Natural killer cell (primary cell): ENCODE measurements at regions not wholly inside any gene's neighbourhood (a gene's known extent, or its start where the extent isn't known, plus 50 kb on each side); places are given as distances from the start of the nearest gene placed in this dataset.

ENCODE experiments used
- ATAC-seq, 3 donors: fragments of 150-1000 bp in 2 of 3; fragments of 200-7000 bp in 1 of 3; cut with Tn5 transposase; 1 replicate in 1 of 3; 2 replicates in 2 of 3; pipeline ENCODE4 v1.10.0; 2021; ENCODE audit warnings: mild to moderate bottlenecking in 2 of 3, moderate library complexity in 2 of 3
- DNase-seq, 2 donors: peaks; one replicate each; pipeline versions ENCODE4 v3.0.0 to v3.0.0-alpha.2; 2013 to 2021; ENCODE audit warnings: mixed read lengths in 1 of 2
- H3K27ac ChIP-seq: one replicate; pipeline ENCODE4 v1.5.1; 2013; ENCODE audit warnings: mild to moderate bottlenecking, low read length
- H3K27me3 ChIP-seq: one replicate; pipeline ENCODE4 v1.6.1; 2013; ENCODE audit warnings: low read length; ENCODE audit not compliant: control insufficient read depth, insufficient read depth
- H3K36me3 ChIP-seq: one replicate; pipeline ENCODE4 v1.6.1; 2013; ENCODE audit warnings: low read length; ENCODE audit not compliant: control insufficient read depth, insufficient read depth
- H3K4me1 ChIP-seq: one replicate; pipeline ENCODE4 v1.6.1; 2013; ENCODE audit warnings: low read length; ENCODE audit not compliant: control insufficient read depth, insufficient read depth
- H3K4me3 ChIP-seq: one replicate; pipeline ENCODE4 v1.5.1; 2013; ENCODE audit warnings: low read length
- H3K9me3 ChIP-seq: one replicate; pipeline ENCODE4 v1.6.1; 2013; ENCODE audit warnings: low read length; ENCODE audit not compliant: control insufficient read depth, insufficient read depth
- H3K27ac Mint-ChIP-seq, 2 donors: one replicate each; pipeline ENCODE4 v1.8.0; 2022; ENCODE audit warnings: mild to moderate bottlenecking in 2 of 2, mixed read lengths in 2 of 2, moderate library complexity in 1 of 2
- H3K27me3 Mint-ChIP-seq, 2 donors: one replicate each; pipeline ENCODE4 v1.8.0; 2022; ENCODE audit warnings: low read depth in 2 of 2, mixed read lengths in 2 of 2
- H3K36me3 Mint-ChIP-seq: one replicate; pipeline ENCODE4 v1.8.0; 2022; ENCODE audit warnings: mixed read lengths
- H3K4me1 Mint-ChIP-seq, 2 donors: one replicate each; pipeline ENCODE4 v1.8.0; 2022; ENCODE audit warnings: mixed read lengths in 2 of 2
- H3K4me3 Mint-ChIP-seq: one replicate; pipeline ENCODE4 v1.8.0; 2022; ENCODE audit warnings: mild to moderate bottlenecking, moderate library complexity, mixed read lengths
- H3K9me3 Mint-ChIP-seq, 2 donors: one replicate each; pipeline ENCODE4 v1.8.0; 2022; ENCODE audit warnings: mixed read lengths in 2 of 2
- CTCF ChIP-seq: fragments of 200-600 bp; IDR thresholded peaks from one replicate; pipeline ENCODE4 v1.8.0; 2022; ENCODE audit warnings: antibody characterized with exemption
- WGBS: methylation state at CpG from one replicate; pipeline ENCODE4 v1.1.7; 2013; ENCODE audit warnings: missing lambda C conversion rate; ENCODE audit not compliant: insufficient coverage; 5-methylcytosine and 5-hydroxymethylcytosine counted together
- intact Hi-C: fragments of 100-400 bp; cut with micrococcal nuclease; formaldehyde crosslinking; loops from one replicate; pipeline ENCODE4 v1.14.2; 2022

- Histone ChIP-seq H3K27me3 (no peaks in the 10 kb centered on the region), H3K4me3 (no peak overlapping the region), H3K4me1 (peaks cover 3% of the 10 kb centered on the region), H3K9me3 (no peaks in the 10 kb centered on the region), H3K27ac (no peak overlapping the region), H3K36me3 (no peaks in the 10 kb centered on the region)
- 87% methylated on average over 6 of the region's 6 CpGs for WGBS
- Mint-ChIP-seq H3K27ac (no peak overlapping the region), H3K4me1 (peaks cover 8 to 17% of the 10 kb centered on the region in 2 donors), H3K9me3 (no peaks in the 10 kb centered on the region), H3K4me3 (no peak overlapping the region), H3K27me3 (peaks cover 0 to 9% of the 10 kb centered on the region in 2 donors), H3K36me3 (no peaks in the 10 kb centered on the region)
- intact Hi-C loops, result no loop called here
- no peak for ATAC-seq
- no peak for DNase-seq
- no peak for TF ChIP-seq CTCF
Measured at GRCh38 chr5:82622711-82623514, 344.8 kb upstream of the RPS23 start.

- no peak overlapping the region for H3K27ac ChIP-seq
- no peak overlapping the region for H3K4me3 ChIP-seq
- 89% methylated on average over 3 of the region's 4 CpGs for WGBS
- Mint-ChIP-seq H3K36me3 (no peaks in the 10 kb centered on the region), H3K27ac (no peak overlapping the region), H3K27me3 (peaks cover 0 to 9% of the 10 kb centered on the region in 2 donors), H3K4me1 (peaks cover 8 to 17% of the 10 kb centered on the region in 2 donors), H3K9me3 (no peaks in the 10 kb centered on the region), H3K4me3 (no peak overlapping the region)
- no peak for TF ChIP-seq CTCF
- H3K9me3 ChIP-seq, result no peaks in the 10 kb centered on the region
- H3K36me3 ChIP-seq, result no peaks in the 10 kb centered on the region
- ATAC-seq (no peak), DNase-seq (no peak)
- H3K4me1 ChIP-seq, result peaks cover 3% of the 10 kb centered on the region
- no peaks in the 10 kb centered on the region for H3K27me3 ChIP-seq
- intact Hi-C loops, result no loop called here
Measured at GRCh38 chr5:82622205-82622604, 344.1 kb upstream of the RPS23 start.

GRCh38 chr5:82620957-82621600 lies 342.9 kb upstream of the RPS23 start:
- Histone ChIP-seq H3K36me3 (no peaks in the 10 kb centered on the region), H3K4me1 (peaks cover 3% of the 10 kb centered on the region), H3K4me3 (no peak overlapping the region), H3K27ac (no peak overlapping the region), H3K27me3 (no peaks in the 10 kb centered on the region), H3K9me3 (no peaks in the 10 kb centered on the region)
- no peaks in the 10 kb centered on the region for H3K9me3 Mint-ChIP-seq
- TF ChIP-seq CTCF, result no peak
- 6% methylated on average over 2 of the region's 3 CpGs for WGBS
- ATAC-seq (peak in 1 of 3 donors; percentile 41), DNase-seq (peak in 1 of 2 donors; percentile 12)
- no peaks in the 10 kb centered on the region for H3K36me3 Mint-ChIP-seq
- intact Hi-C loops, result no loop called here
- peak overlapping the region in 1 of 2 donors; percentile 24 for H3K27ac Mint-ChIP-seq
- peaks cover 8 to 17% of the 10 kb centered on the region in 2 donors for H3K4me1 Mint-ChIP-seq
- H3K4me3 Mint-ChIP-seq, result no peak overlapping the region
- peaks cover 0 to 9% of the 10 kb centered on the region in 2 donors for H3K27me3 Mint-ChIP-seq
